K562 (cell line): ENCODE measurements at regions not wholly inside any gene's neighbourhood (a gene's known extent, or its start where the extent isn't known, plus 50 kb on each side); places are given as distances from the start of the nearest gene placed in this dataset.
A peak's percentile ranks its signal among the peaks of the same experiment; 100 is the strongest.

Experiments used
- ATAC-seq: fragments of 200-7000 bp; cut with Tn5 transposase; 3 replicates; pipeline ENCODE4 v1.9.1; 2020; ENCODE audit warnings: moderate library complexity
- BruUV-seq: library from RNA; stranded (reverse); fragments of 400-500 nt; replicated peaks from 2 replicates; lab custom pipeline; 2021; lab: Mats Ljungman, UMichigan
- CTCF ChIA-PET: fragments of 300-600 bp; formaldehyde crosslinking; extraction: SDS; loops from one replicate; lab custom pipeline; 2021; ENCODE audit warnings: low intra/inter-chr PET ratio; lab: Yijun Ruan, JAX
- POLR2A ChIA-PET: fragments of 300-600, 350-650 bp; sonication (Branson Sonifier 250); formaldehyde crosslinking; extraction: SDS; loops from one replicate; lab custom pipeline; 2021; ENCODE audit warnings: antibody characterized with exemption, inconsistent platforms; lab: Yijun Ruan, JAX
- DNase-seq, 4 experiments: peaks; one replicate each; pipeline versions ENCODE4 v3.0.0 to v3.0.0-alpha.2; 2011 to 2018; ENCODE audit warnings: low spot score in 3 of 4, mixed read lengths in 3 of 4; ENCODE audit errors: extremely low read depth in 1 of 4
- FAIRE-seq: peaks from 2 replicates; lab custom pipeline; 2011; peaks lifted over from hg19 to GRCh38; lab: Jason Lieb, UNC
- H2AFZ ChIP-seq: 2 replicates; pipeline ENCODE4 v1.6.0; 2011; ENCODE audit warnings: low read depth, low read length, control low read depth, inconsistent platforms
- H3K27ac ChIP-seq: fragments of 200-600 bp; 3 replicates; pipeline ENCODE4 v1.8.0; 2011; ENCODE audit warnings: low read depth, mild to moderate bottlenecking, control low read depth, inconsistent platforms, low read length, moderate library complexity, mixed read lengths; ENCODE audit errors: extremely low read depth
- H3K27me3 ChIP-seq, 2 experiments: fragments of 300-600 bp in 1 of 2; 2 replicates in 1 of 2; 3 replicates in 1 of 2; pipeline versions ENCODE4 v1.6.0 to v1.8.0; 2011; ENCODE audit warnings: inconsistent platforms in 2 of 2, low read length in 2 of 2, mild to moderate bottlenecking in 1 of 2, mixed read lengths in 1 of 2, moderate library complexity in 1 of 2; ENCODE audit not compliant: control insufficient read depth in 2 of 2, insufficient read depth in 2 of 2
- H3K36me3 ChIP-seq: fragments of 300-600 bp; 3 replicates; pipeline ENCODE4 v1.8.0; 2011; ENCODE audit warnings: mild to moderate bottlenecking, low read length, inconsistent platforms; ENCODE audit not compliant: control insufficient read depth, insufficient read depth
- H3K4me1 ChIP-seq, 2 experiments: fragments of 200-600 bp in 1 of 2; replicated peaks in 1 of 2; 2 replicates in 1 of 2; 3 replicates in 1 of 2; pipeline versions ENCODE4 v1.5.1 to v1.8.0; 2011; ENCODE audit warnings: inconsistent platforms in 2 of 2, low read length in 2 of 2, mild to moderate bottlenecking in 1 of 2, mixed read lengths in 1 of 2, moderate library complexity in 1 of 2; ENCODE audit not compliant: control insufficient read depth in 2 of 2, insufficient read depth in 2 of 2
- H3K4me2 ChIP-seq: 2 replicates; pipeline ENCODE4 v1.6.1; 2011; ENCODE audit warnings: low read length, control low read depth, inconsistent platforms, mixed read lengths; ENCODE audit not compliant: insufficient read depth
- H3K4me3 ChIP-seq: fragments of 200-600 bp; sonication (generic), shearing (Covaris generic); 2 replicates; pipeline ENCODE4 v1.5.1; 2016; ENCODE audit warnings: control low read depth, inconsistent platforms
- H3K79me2 ChIP-seq: fragments of 200-600 bp; 3 replicates; pipeline ENCODE4 v1.8.0; 2011; ENCODE audit warnings: low read length, inconsistent platforms; ENCODE audit not compliant: control insufficient read depth, insufficient read depth
- H3K9ac ChIP-seq, 2 experiments: 2 replicates each; pipeline versions ENCODE4 v1.6.0 to v1.6.1; 2011; ENCODE audit warnings: low read depth in 2 of 2, low read length in 2 of 2, control low read depth in 1 of 2, inconsistent platforms in 1 of 2, mild to moderate bottlenecking in 1 of 2, mixed read lengths in 1 of 2; ENCODE audit not compliant: insufficient read depth in 1 of 2
- H3K9me1 ChIP-seq: one replicate; pipeline ENCODE4 v1.6.0; 2011; ENCODE audit warnings: inconsistent platforms, mild to moderate bottlenecking, low read length, moderate library complexity; ENCODE audit not compliant: control insufficient read depth, insufficient read depth
- H3K9me3 ChIP-seq: replicated peaks from 2 replicates; pipeline ENCODE4 v1.5.1; 2011; ENCODE audit warnings: low read depth, low read length, inconsistent platforms; ENCODE audit not compliant: control insufficient read depth, insufficient read depth
- H4K20me1 ChIP-seq: replicated peaks from 2 replicates; pipeline ENCODE4 v1.6.1; 2011; ENCODE audit warnings: low read length, inconsistent platforms, mixed read lengths; ENCODE audit not compliant: control insufficient read depth, insufficient read depth
- EZH2 ChIP-seq: IDR thresholded peaks from 2 replicates; pipeline ENCODE4 v1.6.1; 2012; ENCODE audit warnings: low read depth, mild to moderate bottlenecking, inconsistent platforms, low read length, borderline replicate concordance
- FOXK2 ChIP-seq, 2 experiments: fragments of 450-650 bp; IDR thresholded peaks in 1 of 2; conservative IDR thresholded peaks in 1 of 2; 2 replicates each; pipeline ENCODE4 v1.6.1; 2016; ENCODE audit warnings: low read depth in 2 of 2, mild to moderate bottlenecking in 1 of 2
- HDAC6 ChIP-seq: IDR thresholded peaks from 2 replicates; pipeline ENCODE4 v1.6.1; 2012; ENCODE audit warnings: low read depth, mild to moderate bottlenecking, control low read depth, inconsistent platforms, low read length, moderate library complexity
- HMG20A ChIP-seq: fragments of 450-650 bp; formaldehyde crosslinking; conservative IDR thresholded peaks from 2 replicates; pipeline ENCODE4 v1.4.0; 2020; ENCODE audit warnings: mild to moderate bottlenecking, mixed read lengths
- PURB ChIP-seq: sonication (generic); formaldehyde crosslinking; IDR thresholded peaks from 2 replicates; pipeline ENCODE4 v1.9.0; 2021; ENCODE audit warnings: low read depth, mild to moderate bottlenecking, missing genetic modification reagents
- WGBS: fragments of 100-300 bp; shearing (Covaris generic); methylation state at CpG from one replicate; pipeline ENCODE4 v1.1.6; 2016; ENCODE audit warnings: low coverage, mixed read lengths; ENCODE audit not compliant: insufficient coverage; ENCODE audit errors: missing lambda C conversion rate; 5-methylcytosine and 5-hydroxymethylcytosine counted together
- in situ Hi-C: fragments of 300-500 bp; cut with MboI; formaldehyde crosslinking; loops from 4 replicates; pipeline ENCODE4 v1.15.0; 2018; ENCODE audit warnings: inconsistent platforms, mixed read lengths
- intact Hi-C: fragments of 100-400 bp; cut with micrococcal nuclease; formaldehyde crosslinking; loops from 2 replicates; pipeline ENCODE4 v1.14.2; 2022

- no peak for TF ChIP-seq HMG20A (CRISPR knock-in tag)
- TF ChIP-seq, all 486 proteins: peak for 0
- POLR2A ChIA-PET, result no interaction called here
- Histone ChIP-seq H3K9me1 (peaks cover 3% of the 10 kb centered on the region), H3K27me3 (peaks cover 51 to 77% of the 10 kb centered on the region in 2 experiments; a peak in 4 of 5 replicates), H2AFZ (no peak overlapping the region), H3K27ac (no peak overlapping the region), H3K4me1 (no peaks in the 10 kb centered on the region), H3K36me3 (no peaks in the 10 kb centered on the region), H3K9ac (no peak overlapping the region), H3K9me3 (no peaks in the 10 kb centered on the region), H4K20me1 (no peaks in the 10 kb centered on the region; the same call in 1 of the 2 replicates), H3K4me2 (no peak overlapping the region), H3K79me2 (no peaks in the 10 kb centered on the region), H3K4me3 (no peak overlapping the region)
- DNase-seq, result no peak
- in situ Hi-C loops, result no loop called here
- FAIRE-seq, result no peak
- CTCF ChIA-PET, result no interaction called here
- intact Hi-C loops, result no loop called here
- ATAC-seq, result no peak
- no TSS peak for BruUV-seq
- under 1% methylated on average over 13 of the region's 13 CpGs for WGBS
Measured at GRCh38 chr6:168870982-168871381, 382.7 kb downstream of the THBS2 start.

- Histone ChIP-seq H3K4me1 (no peaks in the 10 kb centered on the region), H3K4me2 (no peak overlapping the region), H2AFZ (no peak overlapping the region), H3K27ac (no peak overlapping the region), H3K9me1 (peaks cover 3% of the 10 kb centered on the region), H3K36me3 (no peaks in the 10 kb centered on the region), H3K4me3 (no peak overlapping the region), H3K9me3 (no peaks in the 10 kb centered on the region), H3K79me2 (no peaks in the 10 kb centered on the region), H4K20me1 (no peaks in the 10 kb centered on the region; the same call in 1 of the 2 replicates), H3K27me3 (peaks cover 36 to 50% of the 10 kb centered on the region in 2 experiments; a peak in 4 of 5 replicates), H3K9ac (peak overlapping the region in 1 of 2 experiments; percentile 57; a peak in 1 of 4 replicates)
- TF ChIP-seq FOXK2 (conservative IDR thresholded peaks at IDR 0.05 in 1 of 2, IDR thresholded peaks at IDR 0.05 in 1 of 2; ENCODE audit: low read depth in 2 of 2), result no peak
- TF ChIP-seq PURB (CRISPR knock-in tag), result no peak
- TF ChIP-seq EZH2, result no peak
- TF ChIP-seq HDAC6, result no peak
- in situ Hi-C loops, result no loop called here
- FAIRE-seq (no peak), DNase-seq (no peak), ATAC-seq (peak; percentile 29; the same call in 2 of the 3 replicates)
- BruUV-seq, result no TSS peak
- ChIA-PET POLR2A (interaction anchor here (0.6 to 1.1 kb wide), 6 partner anchors 9 to 1466 kb away, joined by 3 to 5 read pairs (median 3); no protein-coding TSS in a partner anchor), CTCF (no interaction called here)
- WGBS, result under 1% methylated on average over 22 of the region's 23 CpGs
- intact Hi-C loops, result no loop called here
Measured at GRCh38 chr6:168867247-168868102, 386.2 kb downstream of the THBS2 start.
